ENCODE measurements at regions not wholly inside any gene's neighbourhood (a gene's known extent, or its start where the extent isn't known, plus 50 kb on each side); places are given as distances from the start of the nearest gene placed in this dataset.
"Not testable (repeated sequence)": the region's sequence is repeated elsewhere in the genome, so short reads cannot be mapped to it uniquely, and the experiment has no call there.

DNA sequence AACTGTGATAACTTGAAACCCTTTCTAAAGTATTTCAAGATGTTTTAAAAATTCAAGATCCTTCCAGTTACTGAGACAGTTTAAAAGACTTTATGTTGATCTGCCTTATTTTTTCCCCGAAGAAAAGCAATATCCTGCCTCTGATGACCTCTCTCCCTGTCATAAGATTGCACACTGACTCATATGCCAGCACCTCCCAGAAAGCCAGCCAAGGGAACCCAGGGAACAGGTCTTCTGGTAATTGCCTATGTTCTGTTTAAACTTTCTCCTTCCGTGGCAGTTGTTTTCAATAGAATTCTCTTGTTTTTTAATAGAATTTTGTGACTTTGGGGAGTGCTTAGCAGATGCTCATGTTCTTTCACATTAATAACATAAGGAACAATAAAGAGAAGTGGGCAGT, 300.2 kb upstream of the PRKD1 start:
- DNase-seq, result no peak

DNA sequence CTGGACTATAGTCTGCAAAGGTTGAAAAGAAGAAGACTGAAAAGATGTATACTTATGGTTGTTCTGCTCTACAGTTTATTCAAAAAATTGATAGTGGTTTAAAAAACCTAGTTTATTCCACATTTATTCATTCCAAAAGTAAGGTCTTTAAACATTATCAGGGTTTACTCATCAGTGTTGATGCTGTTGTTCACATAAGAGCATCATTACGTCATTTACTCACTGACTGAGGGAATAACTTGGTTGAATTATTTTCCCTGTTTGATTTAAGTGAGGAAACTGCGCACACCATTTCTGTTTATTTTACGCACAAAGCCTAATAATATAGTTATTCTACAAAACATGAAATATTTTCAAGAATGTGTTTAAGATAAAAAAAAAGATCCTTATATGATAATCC, 303.1 kb upstream of the PRKD1 start:
- no peak for DNase-seq

DNA sequence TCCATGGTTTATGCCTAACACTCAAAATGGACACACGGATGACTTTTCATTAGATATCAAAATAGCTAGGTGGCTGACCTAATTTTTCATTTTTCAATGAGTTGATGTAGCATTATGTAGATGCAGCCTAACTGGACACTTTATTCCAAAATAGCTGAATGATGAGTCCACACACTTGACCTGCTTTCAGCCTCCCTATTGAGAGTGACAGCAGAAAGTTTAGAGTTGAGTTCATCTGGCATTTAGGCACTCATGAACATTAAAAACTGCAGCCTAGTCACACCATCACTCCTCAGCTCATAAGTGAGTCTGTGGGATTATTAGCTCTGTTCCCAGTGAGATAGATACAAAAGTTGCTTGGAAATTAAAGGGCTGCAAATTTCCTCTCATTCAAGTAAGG, 307.3 kb upstream of the PRKD1 start:
- no peak for DNase-seq

DNA sequence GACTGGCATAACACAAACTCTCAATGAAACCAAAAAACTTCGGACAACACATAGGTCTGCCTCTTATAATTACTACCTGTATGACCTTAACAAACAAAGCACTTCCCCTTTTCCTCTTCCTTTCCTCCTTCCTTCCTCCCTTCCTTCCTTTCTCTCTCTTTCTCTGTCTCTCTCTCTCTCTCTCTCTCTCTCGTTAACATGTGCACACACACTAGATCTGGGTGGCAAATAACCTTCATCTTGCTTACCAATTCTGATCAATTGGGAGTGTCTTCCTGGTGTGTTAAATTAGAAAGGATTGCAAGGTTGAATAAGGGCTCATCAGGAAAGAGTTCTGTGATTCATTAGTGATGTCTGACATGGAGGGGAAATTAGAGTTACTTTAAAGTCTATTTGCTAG, 307.8 kb upstream of the PRKD1 start:
- no peak for DNase-seq

DNA sequence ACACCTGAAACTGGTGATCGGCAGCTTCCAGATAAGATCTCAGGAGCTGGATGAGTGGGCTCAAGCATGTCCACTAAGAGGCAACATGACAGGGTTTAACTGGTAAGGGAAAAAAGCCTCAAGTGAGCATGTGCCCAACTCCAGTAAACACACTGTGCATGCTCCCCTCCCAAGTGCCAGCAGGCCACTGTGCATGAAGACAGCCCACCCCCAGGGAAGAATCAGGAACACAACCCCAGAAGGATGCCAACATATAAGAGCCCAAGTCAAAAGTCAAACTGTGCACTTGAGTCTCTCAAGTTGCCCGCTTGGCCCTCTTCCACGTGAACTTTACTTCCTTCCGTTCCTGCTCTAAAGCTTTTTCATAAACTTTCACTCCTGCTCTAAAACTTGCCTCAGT, 311.3 kb upstream of the PRKD1 start:
- DNase-seq, result no peak

DNA sequence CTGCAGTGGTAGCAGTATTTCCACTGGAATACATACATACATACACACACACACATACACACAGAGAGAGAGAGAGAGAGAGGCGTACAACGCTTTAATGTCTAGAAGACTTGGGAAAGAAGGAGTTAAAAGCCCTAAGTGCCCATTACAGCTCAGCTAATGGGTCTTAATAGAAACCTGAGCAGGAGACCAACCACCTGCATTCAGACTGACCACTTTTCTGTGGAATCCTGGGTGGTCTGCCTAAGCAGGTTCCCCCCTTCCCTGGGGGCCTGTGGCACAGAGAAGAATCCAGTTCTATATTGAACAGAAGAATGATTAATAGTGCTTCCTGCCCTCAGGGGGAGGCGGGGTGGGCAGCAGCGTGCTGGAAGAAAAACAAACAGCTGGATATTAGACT, 312.4 kb upstream of the PRKD1 start:
- no peak for DNase-seq

DNA sequence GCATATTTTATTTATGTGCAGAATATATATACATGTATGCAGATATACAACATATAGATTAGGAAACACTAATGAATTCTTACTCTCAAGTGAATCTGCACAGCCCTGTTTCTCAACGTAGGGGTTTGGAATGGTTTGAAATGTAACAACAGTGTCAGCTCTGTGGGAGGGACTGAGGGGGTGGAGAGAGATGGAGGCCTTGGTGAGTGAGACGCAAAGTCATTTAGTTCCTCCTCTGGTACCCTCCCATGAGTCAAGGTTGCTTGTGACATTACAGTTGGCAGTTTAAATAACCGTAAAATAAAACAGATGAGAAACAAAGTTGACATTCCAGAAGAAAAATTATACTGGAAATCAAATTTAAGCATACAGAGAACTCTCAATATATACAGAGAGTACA, 313.0 kb upstream of the PRKD1 start:
- DNase-seq, result no peak

DNA sequence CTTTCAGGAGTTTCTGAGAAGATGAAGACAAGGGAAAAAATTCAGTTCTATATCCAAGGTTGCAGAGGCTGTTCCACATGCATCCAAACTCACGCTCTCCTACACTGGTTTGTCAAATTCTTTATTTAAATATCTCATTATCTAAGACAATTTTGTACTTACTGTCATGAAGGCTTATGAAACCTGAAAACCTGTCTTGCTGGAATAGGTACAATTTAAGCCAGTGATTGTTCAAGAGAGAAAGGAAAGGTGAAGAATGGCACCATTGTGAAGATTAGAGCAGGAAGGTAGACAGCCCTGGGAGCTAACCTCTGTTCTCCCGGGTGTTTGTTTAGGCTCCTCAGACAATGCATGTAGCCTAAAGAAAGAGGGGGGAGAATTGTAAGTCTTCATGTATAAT, 315.1 kb upstream of the PRKD1 start:
- DNase-seq, result no peak

DNA sequence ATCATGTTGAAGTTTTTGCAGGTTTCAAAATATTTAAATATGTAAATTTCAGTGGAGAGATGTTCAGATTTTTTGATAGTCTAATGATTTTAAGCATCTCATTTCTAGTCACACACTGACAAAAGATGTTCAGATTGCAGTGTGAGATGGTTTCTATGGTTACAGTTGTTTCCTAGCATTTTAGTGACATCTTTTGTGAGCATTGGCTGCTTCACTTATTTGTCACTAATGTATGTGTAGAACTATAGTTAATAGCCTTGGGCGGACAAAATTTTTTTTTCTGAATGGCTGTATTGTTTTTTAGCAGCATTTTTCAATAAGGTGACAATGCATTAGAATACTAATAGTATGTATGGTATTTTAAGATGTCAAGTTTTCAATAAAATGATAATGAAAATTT, 315.6 kb upstream of the PRKD1 start:
- no peak for DNase-seq

DNA sequence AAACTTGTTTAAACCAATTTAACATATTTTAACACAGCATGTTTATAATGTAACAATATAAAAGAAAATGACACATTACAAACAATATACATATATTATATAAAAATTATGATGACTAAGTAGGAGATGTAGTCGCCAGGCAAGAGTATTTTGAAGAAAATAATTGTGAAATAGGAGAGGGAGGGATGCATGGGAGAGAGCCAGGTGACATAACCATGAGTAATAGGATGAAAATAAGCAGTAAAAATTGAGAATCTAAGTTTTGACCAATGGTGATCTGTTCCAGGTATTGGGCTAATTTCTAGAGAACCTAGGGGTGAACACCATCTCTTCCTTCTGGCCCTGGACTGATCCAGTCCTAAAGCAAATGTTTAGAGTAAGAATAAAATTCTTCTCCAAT, 315.2 kb upstream of the G2E3 start:
- no peak for DNase-seq

DNA sequence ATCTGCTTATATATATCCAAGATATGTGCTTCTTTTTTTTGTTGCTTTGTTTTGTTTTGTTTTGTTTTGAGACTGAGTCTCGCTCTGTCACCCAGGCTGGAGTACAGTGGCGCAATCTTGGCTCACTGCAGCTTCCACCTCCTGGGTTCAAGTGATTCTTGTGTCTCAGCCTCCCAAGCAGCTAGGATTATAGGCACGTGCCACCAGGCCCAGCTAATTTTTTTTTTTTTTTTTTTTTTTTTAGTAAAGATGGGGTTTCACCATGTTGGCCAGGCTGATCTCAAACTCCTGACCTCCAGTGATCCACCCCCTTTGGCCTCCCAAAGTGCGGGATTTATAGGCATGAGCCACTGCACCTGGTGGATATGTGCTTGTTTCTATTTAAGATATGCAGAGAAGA, 314.6 kb upstream of the G2E3 start:
- not testable (repeated sequence) for DNase-seq

DNA sequence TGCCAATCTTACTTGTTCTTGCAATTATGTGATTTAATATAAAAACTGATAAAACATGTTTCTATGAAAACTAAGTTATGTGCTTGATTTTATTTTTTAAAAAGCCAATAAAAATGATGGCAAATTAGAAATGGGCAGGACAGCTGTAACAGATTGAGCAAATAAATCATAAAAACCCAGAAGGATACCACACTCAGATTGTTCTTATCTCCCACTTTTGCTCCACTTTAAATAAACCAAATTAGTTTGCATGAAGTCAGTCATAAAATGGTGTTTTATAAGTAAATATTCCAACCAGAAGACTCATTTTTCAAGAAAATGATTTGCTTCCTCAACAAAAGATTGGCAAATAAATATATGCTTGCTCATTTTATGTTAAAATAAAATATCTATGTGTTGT, 307.9 kb upstream of the G2E3 start:
- DNase-seq, result no peak

DNA sequence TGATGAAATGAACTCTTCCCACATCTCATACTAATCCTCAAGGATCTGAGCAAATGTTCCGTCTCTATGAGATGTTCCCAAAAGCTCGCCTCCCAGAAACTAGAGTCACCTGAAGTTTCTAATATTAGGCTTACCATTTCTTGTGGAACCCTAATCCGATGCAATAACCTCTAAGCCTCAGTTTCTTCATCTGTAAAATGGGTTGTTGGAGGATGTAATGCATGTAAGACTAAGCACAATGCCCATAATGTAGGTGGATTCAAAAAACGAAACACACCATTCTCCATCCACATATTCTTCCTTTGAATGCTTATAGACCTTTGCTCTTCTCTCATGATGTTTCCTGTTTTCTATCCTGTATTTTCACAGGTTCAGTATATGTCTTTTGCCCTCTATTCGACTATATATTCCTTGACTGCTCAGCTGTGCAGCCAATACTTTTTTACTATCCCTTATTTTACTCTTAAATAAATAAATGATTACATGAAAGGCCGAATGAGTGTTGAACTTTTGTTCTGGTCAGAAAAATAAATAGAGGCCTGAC, 307.3 kb upstream of the G2E3 start:
- DNase-seq, result no peak

DNA sequence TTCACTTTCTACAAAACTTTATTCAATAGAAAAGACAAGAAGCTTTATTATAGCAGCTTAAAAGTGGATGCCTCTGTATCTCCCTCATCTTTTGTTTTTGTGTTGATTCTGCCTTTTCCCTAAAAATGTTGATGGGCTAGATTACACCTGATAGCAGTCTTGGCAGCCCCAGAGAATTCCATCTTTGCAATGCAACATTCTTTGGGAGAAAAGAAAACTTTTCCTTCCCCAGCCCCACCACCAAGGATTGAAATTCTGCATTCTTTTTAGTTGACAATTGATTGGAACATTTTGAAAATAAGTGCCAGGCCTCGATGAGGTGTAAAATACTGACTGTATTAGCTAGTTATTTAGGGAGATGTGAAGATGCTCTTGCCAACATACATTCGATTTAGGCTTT, 306.8 kb upstream of the G2E3 start:
- DNase-seq, result no peak

DNA sequence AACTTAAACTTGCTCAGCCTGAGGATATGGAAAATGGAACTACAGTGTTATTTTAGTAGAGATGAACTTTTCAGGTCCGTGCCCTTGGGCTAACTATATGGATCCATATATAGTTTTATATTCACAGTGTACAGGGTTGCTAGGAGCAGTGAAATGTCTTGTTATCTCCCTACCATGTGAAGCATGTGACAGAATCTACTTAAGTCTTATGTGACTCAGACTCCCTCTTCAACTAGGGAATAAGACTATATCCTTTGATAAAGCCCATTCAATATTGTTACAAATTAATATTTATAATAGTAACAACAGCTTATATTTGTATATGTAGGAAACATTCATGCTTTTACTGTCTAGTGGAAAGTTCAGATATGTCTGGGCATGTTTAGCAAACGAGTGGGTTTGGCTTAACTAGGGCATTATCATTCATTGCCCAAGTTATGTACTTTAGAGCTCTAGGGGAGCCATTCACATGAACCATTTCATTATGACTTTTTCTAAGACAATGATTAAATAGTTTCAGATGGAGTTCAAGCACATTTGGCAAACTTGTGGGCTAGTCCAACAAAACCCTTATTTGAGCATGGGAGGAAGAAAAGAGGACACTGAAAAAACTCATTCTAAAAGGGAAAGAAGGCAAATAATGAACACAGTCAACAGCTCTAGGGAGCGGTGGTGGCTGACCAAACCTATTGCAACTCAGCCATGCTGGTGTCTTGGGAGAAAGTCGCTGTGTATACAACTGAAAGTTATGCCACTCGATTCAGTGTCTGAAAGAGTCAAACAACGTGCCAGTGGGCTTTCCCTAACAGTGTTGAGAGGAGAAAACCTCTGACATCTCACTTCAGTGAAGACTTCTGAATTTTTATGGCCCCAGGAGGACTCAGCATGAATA, 305.9 kb upstream of the G2E3 start:
- no peak for DNase-seq

DNA sequence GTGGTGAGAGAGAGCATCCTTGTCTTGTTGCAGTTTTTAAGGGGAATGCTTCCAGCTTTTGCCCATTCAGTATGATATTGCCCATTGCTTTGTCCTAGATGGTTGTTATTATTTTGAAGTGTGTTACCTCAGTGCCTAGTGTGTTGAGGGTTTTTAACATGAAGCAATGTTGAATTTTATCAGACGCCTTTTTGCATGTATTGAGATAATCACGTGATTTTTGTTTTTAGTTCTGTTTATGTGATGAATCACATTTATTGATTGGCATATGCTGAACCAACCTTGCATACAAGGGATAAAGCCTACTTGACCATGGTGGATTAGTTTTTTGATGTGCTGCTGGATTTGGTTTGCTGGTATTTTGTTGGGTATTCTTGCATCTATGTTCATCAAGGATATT, 302.3 kb upstream of the G2E3 start:
- no peak for DNase-seq

DNA sequence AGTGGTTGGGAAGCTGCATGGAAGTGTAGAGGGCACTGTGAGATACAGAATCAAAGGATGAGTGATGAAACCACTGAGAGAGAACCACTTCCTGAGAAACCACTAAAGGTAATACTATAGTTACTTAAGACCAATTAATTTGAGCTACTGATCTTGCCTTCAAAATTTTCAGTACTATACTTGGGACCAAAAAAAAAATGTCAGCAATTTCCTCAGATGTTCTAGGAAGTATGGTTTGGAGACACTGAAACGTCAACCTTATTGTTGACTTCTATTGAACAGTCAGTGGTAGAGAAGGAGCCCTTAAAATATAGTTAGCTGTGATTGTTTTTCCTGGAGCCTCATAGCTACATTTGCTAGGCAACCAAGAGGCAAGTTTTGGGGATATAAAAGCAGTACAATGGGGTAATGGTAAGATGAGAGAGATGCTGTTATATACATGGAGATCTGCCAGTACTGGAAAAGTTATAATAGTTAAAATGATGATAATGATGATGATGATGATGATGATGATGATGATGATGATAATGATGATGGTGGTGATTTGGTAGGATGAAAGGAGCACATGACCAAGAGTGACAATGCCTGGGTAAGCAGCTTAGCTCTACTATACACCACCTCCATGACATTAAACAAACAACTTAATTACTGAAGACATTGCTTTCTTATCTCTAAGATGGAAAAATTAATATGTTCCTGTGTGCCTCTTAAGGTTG, 300.9 kb upstream of the G2E3 start:
- DNase-seq, result no peak

DNA sequence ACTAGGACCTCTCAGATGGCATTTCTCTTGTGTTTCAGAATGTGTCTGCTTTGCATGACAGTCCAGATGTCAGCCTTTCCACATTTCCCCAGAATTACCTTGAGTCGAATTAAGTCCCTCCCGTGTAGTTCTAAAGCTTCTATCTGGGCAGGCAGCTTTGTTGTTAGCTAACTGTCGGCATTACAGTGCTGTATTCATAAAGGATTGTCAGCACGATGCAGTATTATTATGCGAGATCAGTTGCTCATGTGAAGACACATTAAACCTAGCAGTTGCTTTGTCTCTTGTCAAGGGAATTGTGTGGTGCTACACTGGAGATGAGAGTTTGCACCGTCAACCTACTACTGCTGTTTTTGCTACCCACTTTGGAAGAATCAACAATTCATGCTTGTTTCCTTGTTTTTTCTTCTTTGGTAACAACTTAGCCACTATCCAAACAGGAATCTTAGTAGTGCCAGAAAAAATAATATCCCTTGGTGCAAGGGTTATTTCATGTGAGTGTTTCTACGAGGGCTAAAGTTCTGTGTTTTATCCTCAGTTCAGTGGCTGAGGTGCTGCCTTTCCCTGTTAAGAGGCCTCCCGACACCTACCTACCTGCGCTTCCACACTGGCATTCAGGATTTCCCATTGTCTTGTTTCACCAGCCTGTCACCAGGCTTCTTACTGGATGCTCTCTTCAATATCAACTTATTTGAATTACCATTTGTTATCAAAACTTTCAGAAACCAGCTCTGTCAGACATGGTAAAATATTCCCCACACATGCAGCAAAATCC, 297.9 kb upstream of the G2E3 start:
- no peak for DNase-seq

DNA sequence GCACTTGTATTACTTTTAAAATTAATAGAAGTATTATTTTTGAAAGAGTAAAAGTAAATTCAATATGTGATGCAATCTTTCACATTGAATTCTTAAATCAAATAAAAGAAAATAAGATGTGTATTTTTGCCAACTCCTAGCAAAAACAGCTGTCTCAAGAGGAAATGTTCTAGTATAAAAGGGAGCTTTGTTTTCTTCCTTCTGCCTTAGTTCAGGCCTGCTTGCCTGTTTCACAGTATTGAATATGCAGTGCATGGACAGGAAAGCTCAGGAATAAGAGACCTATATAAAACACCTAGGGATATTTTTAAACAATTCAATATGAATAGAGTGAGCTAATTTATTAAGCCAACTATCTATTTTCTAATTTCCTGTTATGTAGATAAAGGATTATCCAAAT, 294.8 kb upstream of the G2E3 start:
- no peak for DNase-seq

DNA sequence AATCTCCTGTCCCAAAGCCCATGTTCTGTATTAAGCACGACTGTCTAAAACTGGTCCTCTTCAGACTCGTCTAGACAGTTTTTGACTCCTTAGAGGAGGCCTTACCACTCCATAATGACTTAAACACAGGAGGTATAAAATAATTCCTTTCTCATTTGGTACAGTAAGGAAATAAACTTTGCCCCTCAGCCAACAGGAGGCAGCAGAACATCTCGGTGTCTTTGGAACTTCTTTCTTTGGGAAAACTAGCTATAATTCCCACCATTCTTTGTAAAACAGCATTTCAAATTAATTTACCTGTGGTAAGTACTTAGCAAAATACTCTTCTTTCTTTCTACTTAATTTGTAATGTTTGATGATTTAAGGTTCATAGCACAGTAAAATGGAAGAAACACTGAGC, 292.7 kb upstream of the G2E3 start:
- no peak for DNase-seq

DNA sequence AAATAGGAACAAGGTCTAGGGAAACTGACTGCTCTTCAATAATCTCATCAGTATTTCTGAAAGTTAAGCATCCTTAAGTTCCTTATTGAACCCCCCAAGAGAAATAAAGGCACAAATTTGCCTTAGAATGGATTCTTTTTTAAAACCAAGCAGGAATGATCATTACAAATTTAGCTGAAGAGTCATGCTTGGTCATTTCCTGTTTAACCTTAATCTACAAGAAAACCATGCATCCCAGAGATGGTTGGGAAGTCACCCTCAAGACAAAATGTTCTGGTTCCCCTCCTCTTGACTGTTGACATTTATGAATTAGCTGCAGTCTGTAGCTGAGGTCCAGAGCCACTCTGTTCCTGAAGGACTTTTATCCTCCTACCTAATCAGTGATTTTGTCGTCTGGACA, 291.8 kb upstream of the G2E3 start:
- no peak for DNase-seq

DNA sequence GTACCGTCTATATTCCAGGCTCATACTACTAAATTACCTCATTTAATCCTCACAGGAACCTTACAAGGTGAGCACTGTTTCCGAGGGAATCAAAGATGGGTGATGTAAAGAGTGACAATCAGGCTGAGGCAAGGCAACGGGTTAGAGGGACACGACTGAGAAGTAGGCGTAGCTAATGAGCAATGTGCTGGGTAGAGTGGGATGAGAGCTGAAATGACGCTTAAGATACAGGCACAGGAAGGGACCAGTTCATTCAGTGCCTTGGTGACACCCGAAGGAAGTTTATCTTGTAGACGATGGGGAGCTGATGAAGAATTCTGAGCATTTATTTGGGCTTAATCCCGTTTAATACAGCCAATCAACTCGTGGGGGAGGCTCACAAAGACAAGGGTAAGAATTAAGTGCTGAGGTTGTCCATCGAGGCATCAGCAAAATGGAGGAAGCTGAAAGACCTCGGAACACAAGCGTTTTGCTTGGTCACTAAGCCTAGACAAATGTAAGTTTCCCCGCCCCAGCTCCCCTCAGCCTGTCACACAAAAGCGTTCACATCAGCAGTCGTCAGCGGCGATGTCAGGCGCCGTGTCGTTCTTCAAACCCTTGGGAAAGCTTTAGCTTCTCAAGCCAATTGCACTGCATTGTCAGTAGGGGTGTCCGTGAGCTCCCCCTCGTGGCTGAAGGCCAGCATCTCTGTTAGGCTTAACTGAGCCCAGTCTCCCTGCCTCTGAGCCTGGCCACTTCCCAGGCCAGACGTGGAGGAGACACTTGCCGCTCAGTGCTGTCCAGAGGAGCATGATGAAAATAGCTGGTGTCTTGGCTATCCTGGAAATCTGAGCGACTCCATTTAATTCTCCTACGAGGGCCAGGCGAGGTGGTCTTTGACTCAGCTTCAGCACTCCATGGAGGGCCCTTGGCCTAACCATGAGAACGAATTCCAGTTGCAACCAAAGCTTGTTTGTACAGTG, 288.5 kb upstream of the G2E3 start:
- peak; percentile 41 for DNase-seq

All from activated CD4-positive, alpha-beta T cell treated with anti-CD3 and anti-CD28 coated beads, Interleukin-2, amount 50 U/mL, for 1 hour (primary cell).